Transverse colon (tissue), 4 donors: ENCODE measurements at regions not wholly inside any gene's neighbourhood (a gene's known extent, or its start where the extent isn't known, plus 50 kb on each side); places are given as distances from the start of the nearest gene placed in this dataset.
"Not testable (repeated sequence)": the region's sequence is repeated elsewhere in the genome, so short reads cannot be mapped to it uniquely, and the experiment has no call there.

Experiments
- DNase-seq: peaks from one replicate; pipeline ENCODE4 v3.0.0-alpha.2; 2019
- H3K27ac ChIP-seq, 4 donors: fragments of 200-600 bp; sonication (generic); 2 replicates each; pipeline ENCODE4 v1.5.1; 2016 to 2018; ENCODE audit warnings: inconsistent platforms in 4 of 4
- H3K27me3 ChIP-seq: fragments of 200-600 bp; sonication (generic); 2 replicates; pipeline ENCODE4 v1.5.1; 2017; ENCODE audit warnings: inconsistent platforms
- H3K36me3 ChIP-seq, 4 donors: fragments of 200-600 bp; sonication (generic); 2 replicates each; pipeline ENCODE4 v1.5.1; 2017 to 2019; ENCODE audit warnings: inconsistent platforms in 4 of 4
- H3K4me1 ChIP-seq, 4 donors: fragments of 200-600 bp; sonication (generic); 2 replicates each; pipeline ENCODE4 v1.5.1; 2017 to 2020; ENCODE audit warnings: inconsistent platforms in 4 of 4
- H3K4me3 ChIP-seq, 4 donors: fragments of 200-600 bp; sonication (generic); 1 replicate in 1 of 4; 2 replicates in 3 of 4; pipeline versions ENCODE4 v1.5.1 to v1.6.1; 2017 to 2019; ENCODE audit warnings: inconsistent platforms in 4 of 4
- H3K9me3 ChIP-seq, 2 donors: fragments of 200-600 bp; sonication (generic); 2 replicates each; pipeline ENCODE4 v1.5.1; 2017 to 2019; ENCODE audit warnings: inconsistent platforms in 2 of 2
- CTCF ChIP-seq, 5 experiments: fragments of 200-600 bp in 3 of 5; fragments of 450-650 bp in 2 of 5; sonication (generic) in 3 of 5; IDR thresholded peaks; 1 replicate in 2 of 5; 2 replicates in 3 of 5; pipeline ENCODE4 v1.5.1; 2016 to 2017; ENCODE audit warnings: antibody characterized with exemption in 5 of 5, inconsistent platforms in 3 of 5, mild to moderate bottlenecking in 2 of 5, moderate library complexity in 1 of 5
- EP300 ChIP-seq: sonication (generic); formaldehyde crosslinking; IDR thresholded peaks from one replicate; pipeline ENCODE4 v1.6.1; 2017; ENCODE audit warnings: antibody characterized with exemption, low read depth
- POLR2A ChIP-seq: fragments of 450-650 bp; IDR thresholded peaks from one replicate; pipeline ENCODE4 v1.6.1; 2016; ENCODE audit warnings: antibody characterized with exemption, mild to moderate bottlenecking, moderate library complexity
- POLR2AphosphoS5 ChIP-seq, 3 donors: sonication (generic); formaldehyde crosslinking; IDR thresholded peaks; one replicate each; pipeline ENCODE4 v1.6.1; 2016; ENCODE audit warnings: antibody characterized with exemption in 3 of 3
- WGBS, 2 donors: methylation state at CpG; one replicate each; pipeline ENCODE4 v1.1.5; 2018; ENCODE audit warnings: low coverage in 1 of 2; 5-methylcytosine and 5-hydroxymethylcytosine counted together
- in situ Hi-C, 4 donors: fragments of 200-750 bp; cut with MboI; loops; one replicate each; pipeline versions ENCODE4 v1.15.0 to v1.15.1; 2017; ENCODE audit warnings: low sequenced_read_pairs in 3 of 4, low pct_ligation_motif_present in 1 of 4, low pct_unique_long_range_greater_than_20kb in 1 of 4
- intact Hi-C: fragments of 100-400 bp; cut with DNase I; formaldehyde crosslinking; loops from one replicate; pipeline ENCODE4 v1.15.1; 2023; ENCODE audit warnings: low total_unique reads

GRCh38 chr5:16378762-16379161 is 86.8 kb downstream of the ZNF622 start:
- no peaks in the 10 kb centered on the region for H3K36me3 ChIP-seq
- no peaks in the 10 kb centered on the region for H3K27me3 ChIP-seq
- no peaks in the 10 kb centered on the region for H3K9me3 ChIP-seq
- H3K4me3 ChIP-seq: no peak overlapping the region
- in situ Hi-C loops: no loop called here
- intact Hi-C loops: no loop called here
- 51 to 57% methylated on average over 2 to 3 of the region's 3 CpGs for WGBS, 2 donors
- DNase-seq: no peak
- no peaks in the 10 kb centered on the region for H3K4me1 ChIP-seq
- H3K27ac ChIP-seq: no peak overlapping the region
- no peak for TF ChIP-seq EP300
- no peak for TF ChIP-seq POLR2A
- TF ChIP-seq CTCF (IDR thresholded peaks at IDR 0.05): no peak
- TF ChIP-seq POLR2AphosphoS5 (IDR thresholded peaks at IDR 0.05): no peak

GRCh38 chr5:16372493-16372892 is 93.1 kb downstream of the ZNF622 start:
- Histone ChIP-seq H3K36me3 (no peaks in the 10 kb centered on the region), H3K9me3 (no peaks in the 10 kb centered on the region), H3K27ac (no peak overlapping the region), H3K4me3 (no peak overlapping the region), H3K4me1 (no peaks in the 10 kb centered on the region), H3K27me3 (no peaks in the 10 kb centered on the region)
- no peak for DNase-seq
- in situ Hi-C loops: no loop called here
- intact Hi-C loops: no loop called here
- WGBS, 2 donors: 55 to 84% methylated on average over 4 of the region's 4 CpGs
- TF ChIP-seq POLR2A (no peak), CTCF (IDR thresholded peaks at IDR 0.05) (no peak), EP300 (no peak), POLR2AphosphoS5 (IDR thresholded peaks at IDR 0.05) (no peak)

GRCh38 chr5:16366491-16366890 is 99.1 kb downstream of the ZNF622 start:
- TF ChIP-seq POLR2AphosphoS5 (IDR thresholded peaks at IDR 0.05) (no peak), EP300 (no peak), POLR2A (no peak), CTCF (IDR thresholded peaks at IDR 0.05) (no peak)
- H3K4me1 ChIP-seq: no peaks in the 10 kb centered on the region
- 51 to 87% methylated on average over 2 of the region's 2 CpGs for WGBS, 2 donors
- H3K9me3 ChIP-seq: no peaks in the 10 kb centered on the region
- no peak overlapping the region for H3K27ac ChIP-seq
- DNase-seq: no peak
- in situ Hi-C loops: no loop called here
- H3K27me3 ChIP-seq: no peaks in the 10 kb centered on the region
- no peak overlapping the region for H3K4me3 ChIP-seq
- intact Hi-C loops: no loop called here
- no peaks in the 10 kb centered on the region for H3K36me3 ChIP-seq

- no peak for DNase-seq
- in situ Hi-C loops: no loop called here
- H3K27ac ChIP-seq: no peak overlapping the region
- no peaks in the 10 kb centered on the region for H3K27me3 ChIP-seq
- no peak overlapping the region for H3K4me3 ChIP-seq
- intact Hi-C loops: no loop called here
- no peaks in the 10 kb centered on the region for H3K36me3 ChIP-seq
- H3K4me1 ChIP-seq: no peaks in the 10 kb centered on the region
- H3K9me3 ChIP-seq: no peaks in the 10 kb centered on the region
- no peak for TF ChIP-seq POLR2A
- WGBS, 2 donors: 67 to 73% methylated on average over 2 of the region's 2 CpGs
These were observed 100.7 kb downstream of the ZNF622 start for GRCh38 chr5:16364910-16365309.

GRCh38 chr5:16353439-16353838 is 112.2 kb downstream of the ZNF622 start:
- intact Hi-C loops, DNase-seq, in situ Hi-C loops, H3K9me3 ChIP-seq, H3K27ac ChIP-seq, H3K4me1 ChIP-seq, H3K27me3 ChIP-seq, H3K4me3 ChIP-seq, H3K36me3 ChIP-seq: not testable (repeated sequence)
- WGBS, 2 donors: 72 to 93% methylated on average over 3 to 5 of the region's 5 CpGs
